GM19240 (cell line): ENCODE measurements at regions not wholly inside any gene's neighbourhood (a gene's known extent, or its start where the extent isn't known, plus 50 kb on each side); places are given as distances from the start of the nearest gene placed in this dataset.

Experiments used
- DNase-seq: peaks from one replicate; pipeline ENCODE4 v3.0.0; 2011; ENCODE audit warnings: low spot score; ENCODE audit not compliant: insufficient read length

GRCh38 chr18:73859837-73860397 lies 287.7 kb downstream of the FBXO15 start:
- DNase-seq: no peak

- DNase-seq: no peak
Measured at GRCh38 chr18:73852789-73853549, 294.7 kb downstream of the FBXO15 start.

- no peak for DNase-seq
Measured at GRCh38 chr18:73850782-73851181, 296.9 kb downstream of the FBXO15 start.

GRCh38 chr18:73848656-73849055 lies 299.0 kb downstream of the FBXO15 start:
- no peak for DNase-seq

GRCh38 chr18:73843455-73843854 lies 304.2 kb downstream of the FBXO15 start:
- DNase-seq: no peak

- peak; percentile 24 for DNase-seq
Measured at GRCh38 chr18:73842795-73843394, 304.7 kb downstream of the FBXO15 start.

- no peak for DNase-seq
Measured at GRCh38 chr18:73841661-73842060, 306.0 kb downstream of the FBXO15 start.

- no peak for DNase-seq
Measured at GRCh38 chr18:73840319-73840945, 307.2 kb downstream of the FBXO15 start.

GRCh38 chr18:73839441-73839840 lies 308.2 kb downstream of the FBXO15 start:
- DNase-seq: no peak

GRCh38 chr18:73838107-73838506 lies 309.5 kb downstream of the FBXO15 start:
- no peak for DNase-seq

- no peak for DNase-seq
Measured at GRCh38 chr18:73835656-73836364, 311.8 kb downstream of the FBXO15 start.

GRCh38 chr18:73835039-73835438 lies 312.6 kb downstream of the FBXO15 start:
- no peak for DNase-seq

GRCh38 chr18:73831688-73832087 lies 315.9 kb downstream of the FBXO15 start:
- no peak for DNase-seq

GRCh38 chr18:73829146-73829545 lies 318.5 kb downstream of the FBXO15 start:
- DNase-seq: no peak

GRCh38 chr18:73827801-73828200 lies 319.8 kb downstream of the FBXO15 start:
- no peak for DNase-seq

- DNase-seq: no peak
Measured at GRCh38 chr18:73826098-73826497, 321.5 kb downstream of the FBXO15 start.

- DNase-seq: no peak
Measured at GRCh38 chr18:73824671-73825070, 323.0 kb downstream of the FBXO15 start.

- DNase-seq: no peak
Measured at GRCh38 chr18:73812423-73812822, 335.2 kb downstream of the FBXO15 start.

GRCh38 chr18:73807551-73808192 lies 340.0 kb downstream of the FBXO15 start:
- DNase-seq: no peak

GRCh38 chr18:73805991-73806390 lies 341.6 kb downstream of the FBXO15 start:
- DNase-seq: no peak

GRCh38 chr18:73797419-73797818 lies 350.2 kb downstream of the FBXO15 start:
- no peak for DNase-seq
